Left colon (tissue), 2 donors: ENCODE measurements at regions not wholly inside any gene's neighbourhood (a gene's known extent, or its start where the extent isn't known, plus 50 kb on each side); places are given as distances from the start of the nearest gene placed in this dataset.

Source experiments
- ATAC-seq: fragments of 200-7000 bp; cut with Tn5 transposase; one replicate; pipeline ENCODE4 v1.9.1; 2020; ENCODE audit warnings: mild to moderate bottlenecking, moderate library complexity
- DNase-seq, 2 donors: peaks; one replicate each; pipeline ENCODE4 v3.0.0-alpha.2; 2020
- intact Hi-C, 2 donors: fragments of 100-400 bp; cut with DNase I in 1 of 2; cut with micrococcal nuclease in 1 of 2; formaldehyde crosslinking; loops; one replicate each; pipeline versions ENCODE4 v1.11.2 to v1.14.0; 2022; cut with DNase I, micrococcal nuclease
- donor health status: DM: no; HTN: no; CAD: no.
- donor health status: DM: yes; HTN: yes; CAD: no.

- ATAC-seq (no peak), DNase-seq (no peak)
- intact Hi-C loops, result no loop called here
Measured at GRCh38 chr1:200233393-200233792, 176.4 kb downstream of the ZNF281 start.

- ATAC-seq, result no peak
- DNase-seq, result no peak
- intact Hi-C loops, result no loop called here
Measured at GRCh38 chr1:200231787-200232231, 178.0 kb downstream of the ZNF281 start.

GRCh38 chr1:200230671-200231070, 179.2 kb downstream of the ZNF281 start:
- ATAC-seq, result no peak
- DNase-seq, result no peak
- intact Hi-C loops, result no loop called here

GRCh38 chr1:200228486-200228885, 181.3 kb downstream of the ZNF281 start:
- ATAC-seq (no peak), DNase-seq (no peak)
- intact Hi-C loops, result no loop called here

GRCh38 chr1:200228081-200228480, 181.8 kb downstream of the ZNF281 start:
- ATAC-seq (no peak), DNase-seq (no peak)
- intact Hi-C loops, result no loop called here
